IMR-90 (cell line): ENCODE measurements at regions not wholly inside any gene's neighbourhood (a gene's known extent, or its start where the extent isn't known, plus 50 kb on each side); places are given as distances from the start of the nearest gene placed in this dataset.

Experiments used
- ATAC-seq: fragments of 200-7000 bp; cut with Tn5 transposase; 2 replicates; pipeline ENCODE4 v1.9.1; 2020; ENCODE audit warnings: low read depth, mild to moderate bottlenecking, moderate library complexity
- BruUV-seq: library from RNA; stranded (reverse); fragments of 400-500 nt; replicated peaks from 2 replicates; lab custom pipeline; 2021; lab: Mats Ljungman, UMichigan
- CTCF ChIA-PET: fragments of 300-600 bp; formaldehyde crosslinking; extraction: SDS; loops from one replicate; lab custom pipeline; 2021; ENCODE audit warnings: antibody characterized with exemption; lab: Yijun Ruan, JAX
- POLR2A ChIA-PET: fragments of 300-600 bp; sonication (Branson Sonifier 250); formaldehyde crosslinking; loops from one replicate; lab custom pipeline; 2022; ENCODE audit warnings: antibody characterized with exemption; ENCODE audit not compliant: unreplicated experiment; lab: Charles Lee
- DNase-seq: peaks from one replicate; pipeline ENCODE4 v3.0.0; 2013
- H2AFZ ChIP-seq: replicated peaks from 2 replicates; pipeline ENCODE3; 2013; ENCODE audit warnings: low read length, mild to moderate bottlenecking; ENCODE audit not compliant: poor library complexity
- H2AK5ac ChIP-seq: 2 replicates; pipeline ENCODE4 v1.6.1; 2013; ENCODE audit warnings: low read depth, low read length, inconsistent platforms
- H2AK9ac ChIP-seq: replicated peaks from 2 replicates; pipeline ENCODE3; 2013; ENCODE audit warnings: mild to moderate bottlenecking, low read depth, low read length, moderate library complexity; ENCODE audit not compliant: poor library complexity
- H2BK120ac ChIP-seq: 2 replicates; pipeline ENCODE4 v1.6.1; 2013; ENCODE audit warnings: low read depth, low read length, inconsistent platforms
- H2BK15ac ChIP-seq: 3 replicates; pipeline ENCODE4 v1.6.1; 2013; ENCODE audit warnings: low read depth, low read length, inconsistent platforms
- H2BK20ac ChIP-seq: 2 replicates; pipeline ENCODE4 v1.6.1; 2013; ENCODE audit warnings: low read depth, mild to moderate bottlenecking, inconsistent platforms, low read length, moderate library complexity
- H2BK5ac ChIP-seq: 2 replicates; pipeline ENCODE4 v1.6.1; 2013; ENCODE audit warnings: mild to moderate bottlenecking, low read depth, low read length, inconsistent platforms; ENCODE audit not compliant: poor library complexity, severe bottlenecking
- H3K14ac ChIP-seq: replicated peaks from 2 replicates; pipeline ENCODE4 v1.6.1; 2013; ENCODE audit warnings: low read depth, low read length, inconsistent platforms
- H3K18ac ChIP-seq: 2 replicates; pipeline ENCODE4 v1.6.1; 2013; ENCODE audit warnings: low read depth, low read length, control low read depth
- H3K23ac ChIP-seq: 2 replicates; pipeline ENCODE4 v1.6.1; 2013; ENCODE audit warnings: low read depth, low read length, inconsistent platforms
- H3K27ac ChIP-seq: 2 replicates; pipeline ENCODE4 v1.5.1; 2013; ENCODE audit warnings: mild to moderate bottlenecking, control low read depth, low read length; ENCODE audit not compliant: insufficient read depth
- H3K27me3 ChIP-seq: 2 replicates; pipeline ENCODE4 v1.6.1; 2013; ENCODE audit warnings: low read length; ENCODE audit not compliant: control insufficient read depth, insufficient read depth
- H3K36me3 ChIP-seq: 2 replicates; pipeline ENCODE4 v1.6.1; 2013; ENCODE audit warnings: low read length, mixed read lengths; ENCODE audit not compliant: control insufficient read depth, insufficient read depth
- H3K4ac ChIP-seq: 2 replicates; pipeline ENCODE4 v1.6.1; 2013; ENCODE audit warnings: low read depth, low read length, inconsistent platforms
- H3K4me1 ChIP-seq: 2 replicates; pipeline ENCODE4 v1.6.1; 2013; ENCODE audit warnings: low read length, mixed read lengths; ENCODE audit not compliant: control insufficient read depth, insufficient read depth
- H3K4me2 ChIP-seq: 2 replicates; pipeline ENCODE4 v1.6.1; 2013; ENCODE audit warnings: low read depth, mild to moderate bottlenecking, control low read depth, low read length, moderate library complexity
- H3K4me3 ChIP-seq: 2 replicates; pipeline ENCODE4 v1.5.1; 2013; ENCODE audit warnings: low read depth, mild to moderate bottlenecking, control low read depth, low read length, moderate library complexity; ENCODE audit not compliant: insufficient read depth
- H3K56ac ChIP-seq: 2 replicates; pipeline ENCODE4 v1.6.1; 2013; ENCODE audit warnings: low read length, inconsistent platforms; ENCODE audit not compliant: insufficient read depth; ENCODE audit errors: extremely low read depth
- H3K79me1 ChIP-seq, 2 experiments: 2 replicates each; pipeline ENCODE4 v1.6.1; 2013; ENCODE audit warnings: low read length in 2 of 2, inconsistent platforms in 1 of 2, low read depth in 1 of 2
- H3K9ac ChIP-seq: 2 replicates; pipeline ENCODE4 v1.6.1; 2013; ENCODE audit warnings: low read depth, low read length, control low read depth
- H3K9me1 ChIP-seq: 2 replicates; pipeline ENCODE4 v1.6.1; 2013; ENCODE audit warnings: low read length, inconsistent platforms; ENCODE audit not compliant: insufficient read depth
- H3K9me3 ChIP-seq: 2 replicates; pipeline ENCODE4 v1.6.1; 2013; ENCODE audit warnings: low read length; ENCODE audit not compliant: control insufficient read depth, insufficient read depth
- H4K20me1 ChIP-seq: 2 replicates; pipeline ENCODE4 v1.6.1; 2013; ENCODE audit warnings: low read length, inconsistent platforms; ENCODE audit not compliant: insufficient read depth
- H4K5ac ChIP-seq: 2 replicates; pipeline ENCODE4 v1.6.1; 2013; ENCODE audit warnings: mild to moderate bottlenecking, low read depth, low read length, control low read depth
- H4K8ac ChIP-seq, 2 experiments: 2 replicates each; pipeline ENCODE4 v1.6.1; 2013; ENCODE audit warnings: low read depth in 2 of 2, low read length in 2 of 2, control low read depth in 1 of 2, inconsistent platforms in 1 of 2
- H4K91ac ChIP-seq: 2 replicates; pipeline ENCODE4 v1.6.1; 2013; ENCODE audit warnings: low read depth, low read length, inconsistent platforms; ENCODE audit not compliant: insufficient read depth
- BHLHE40 ChIP-seq: fragments of 150-350 bp; IDR thresholded peaks from 2 replicates; pipeline ENCODE4 v1.6.1; 2016; ENCODE audit warnings: mild to moderate bottlenecking, low read depth, low read length
- CEBPB ChIP-seq: IDR thresholded peaks from 2 replicates; pipeline ENCODE4 v1.6.1; 2012; ENCODE audit warnings: low read depth, low read length, improper control_type of control experiment
- CHD1 ChIP-seq: IDR thresholded peaks from 2 replicates; pipeline ENCODE4 v1.6.1; 2012; ENCODE audit warnings: low read depth, low read length, improper control_type of control experiment
- CTCF ChIP-seq: conservative IDR thresholded peaks from 2 replicates; pipeline ENCODE4 v1.5.1; 2012; ENCODE audit warnings: mild to moderate bottlenecking, low read depth, low read length, improper control_type of control experiment
- ELK1 ChIP-seq: fragments of 150-350 bp; IDR thresholded peaks from 2 replicates; pipeline ENCODE4 v1.6.1; 2016; ENCODE audit warnings: low read depth, mild to moderate bottlenecking, low read length, moderate library complexity, borderline replicate concordance
- FOS ChIP-seq: fragments of 150-350 bp; IDR thresholded peaks from 2 replicates; pipeline ENCODE4 v1.6.1; 2016; ENCODE audit warnings: low read depth, low read length
- MAFK ChIP-seq: IDR thresholded peaks from 2 replicates; pipeline ENCODE4 v1.6.1; 2012; ENCODE audit warnings: low read depth, low read length, improper control_type of control experiment
- MAZ ChIP-seq: IDR thresholded peaks from 2 replicates; pipeline ENCODE4 v1.6.1; 2012; ENCODE audit warnings: low read depth, mild to moderate bottlenecking, low read length, improper control_type of control experiment, moderate library complexity, borderline replicate concordance
- MXI1 ChIP-seq: IDR thresholded peaks from 2 replicates; pipeline ENCODE4 v1.6.1; 2012; ENCODE audit warnings: low read depth, mild to moderate bottlenecking, low read length, moderate library complexity, borderline replicate concordance
- NFE2L2 ChIP-seq: fragments of 150-350 bp; IDR thresholded peaks from 2 replicates; pipeline ENCODE4 v1.6.1; 2016; ENCODE audit warnings: low read depth, mild to moderate bottlenecking, low read length
- POLR2A ChIP-seq: IDR thresholded peaks from 2 replicates; pipeline ENCODE4 v1.6.1; 2012; ENCODE audit warnings: mild to moderate bottlenecking, low read depth, low read length
- RAD21 ChIP-seq: IDR thresholded peaks from 2 replicates; pipeline ENCODE4 v1.6.1; 2012; ENCODE audit warnings: low read length, improper control_type of control experiment
- RCOR1 ChIP-seq: IDR thresholded peaks from 2 replicates; pipeline ENCODE4 v1.6.1; 2012; ENCODE audit warnings: mild to moderate bottlenecking, low read length, improper control_type of control experiment; ENCODE audit not compliant: insufficient replicate concordance
- RFX5 ChIP-seq: IDR thresholded peaks from 2 replicates; pipeline ENCODE4 v1.8.0; 2012; ENCODE audit warnings: low read depth, mild to moderate bottlenecking, low read length, moderate library complexity
- SMC3 ChIP-seq: fragments of 150-350 bp; IDR thresholded peaks from 2 replicates; pipeline ENCODE4 v1.6.1; 2016; ENCODE audit warnings: low read depth, mild to moderate bottlenecking, antibody characterized with exemption, low read length, moderate library complexity
- USF2 ChIP-seq: fragments of 150-350 bp; IDR thresholded peaks from 2 replicates; pipeline ENCODE4 v1.6.1; 2017; ENCODE audit warnings: mild to moderate bottlenecking, antibody characterized with exemption, low read length, low read depth
- WGBS, 2 experiments: methylation state at CpG; one replicate each; pipeline versions ENCODE4 v1.1.5 to v1.1.7; 2013; ENCODE audit warnings: missing lambda C conversion rate in 2 of 2; ENCODE audit not compliant: insufficient read length in 1 of 2; ENCODE audit errors: extremely low coverage in 2 of 2; 5-methylcytosine and 5-hydroxymethylcytosine counted together
- dilution Hi-C: fragments of 300-500 bp; cut with HindIII; formaldehyde crosslinking; loops from one replicate; pipeline ENCODE4 v1.14.3; 2018; ENCODE audit warnings: low sequenced_read_pairs; ENCODE audit not compliant: unreplicated experiment
- in situ Hi-C: fragments of 300-500 bp; cut with MboI; formaldehyde crosslinking; loops from 3 replicates; pipeline ENCODE4 v1.14.3; 2019; ENCODE audit warnings: low sequenced_read_pairs, inconsistent platforms, mixed read lengths
- intact Hi-C: fragments of 100-400 bp; cut with micrococcal nuclease; formaldehyde crosslinking; loops from 2 replicates; pipeline ENCODE4 v1.10.0; 2022

GRCh38 chr2:35989503-35989902 is 366.1 kb upstream of the CRIM1 start:
- H2BK120ac ChIP-seq: no peak overlapping the region
- no peaks in the 10 kb centered on the region for H3K4me1 ChIP-seq
- no peak for ATAC-seq
- no peak overlapping the region for H4K91ac ChIP-seq
- H2AK5ac ChIP-seq: no peak overlapping the region
- H3K56ac ChIP-seq: no peak overlapping the region
- no peak overlapping the region for H2BK15ac ChIP-seq
- TF ChIP-seq BHLHE40 (no peak), MAZ (no peak), RCOR1 (no peak), RAD21 (no peak), USF2 (no peak), ELK1 (no peak), CHD1 (no peak), CTCF (no peak), RFX5 (no peak), POLR2A (no peak), SMC3 (no peak), MXI1 (no peak), CEBPB (no peak), FOS (no peak), NFE2L2 (no peak), MAFK (no peak)
- no peak overlapping the region for H2BK5ac ChIP-seq
- H3K4me2 ChIP-seq: no peak overlapping the region
- H3K9me1 ChIP-seq: no peaks in the 10 kb centered on the region
- no peaks in the 10 kb centered on the region for H4K20me1 ChIP-seq
- no peak overlapping the region for H3K4me3 ChIP-seq
- H3K18ac ChIP-seq: no peak overlapping the region
- no peak overlapping the region for H3K27ac ChIP-seq
- in situ Hi-C loops: no loop called here
- no peak overlapping the region for H2AFZ ChIP-seq
- intact Hi-C loops: no loop called here
- ChIA-PET POLR2A (no interaction called here), CTCF (no interaction called here)
- H2BK20ac ChIP-seq: no peak overlapping the region
- no peaks in the 10 kb centered on the region for H3K9me3 ChIP-seq
- H3K4ac ChIP-seq: no peak overlapping the region
- dilution Hi-C loops: no loop called here
- no peak overlapping the region for H2AK9ac ChIP-seq
- no peak overlapping the region for H3K23ac ChIP-seq
- H3K9ac ChIP-seq: no peak overlapping the region
- no peak overlapping the region for H4K5ac ChIP-seq
- no peaks in the 10 kb centered on the region for H3K79me1 ChIP-seq
- WGBS, 2 experiments: 53% methylated on average over 2 of the region's 4 CpGs; no CpG with 5 or more reads in 1 of the 2 experiments
- no TSS peak for BruUV-seq
- H3K36me3 ChIP-seq: no peaks in the 10 kb centered on the region
- no peak overlapping the region for H3K14ac ChIP-seq
- no peak overlapping the region for H4K8ac ChIP-seq
- H3K27me3 ChIP-seq: no peaks in the 10 kb centered on the region
- DNase-seq: no peak
